Esophagus squamous epithelium (tissue), 5 donors: ENCODE measurements at regions not wholly inside any gene's neighbourhood (a gene's known extent, or its start where the extent isn't known, plus 50 kb on each side); places are given as distances from the start of the nearest gene placed in this dataset.

Experiments
- DNase-seq: peaks from one replicate; lab custom pipeline; 2025; lab: John Stamatoyannopoulos, UW
- H3K27ac ChIP-seq, 4 donors: fragments of 200-600 bp; sonication (generic); one replicate each; pipeline ENCODE4 v1.5.1; 2016 to 2019; ENCODE audit warnings: mild to moderate bottlenecking in 1 of 4
- H3K27me3 ChIP-seq, 4 donors: fragments of 200-600 bp; sonication (generic); 1 replicate in 3 of 4; 2 replicates in 1 of 4; pipeline versions ENCODE4 v1.5.1 to v1.6.0; 2017 to 2021; ENCODE audit warnings: antibody characterized with exemption in 1 of 4
- H3K36me3 ChIP-seq, 3 donors: fragments of 200-600 bp; sonication (generic); one replicate each; pipeline ENCODE4 v1.5.1; 2016 to 2019
- H3K4me1 ChIP-seq, 3 donors: fragments of 200-600 bp; sonication (generic); one replicate each; pipeline ENCODE4 v1.5.1; 2017 to 2019
- H3K4me3 ChIP-seq, 4 donors: fragments of 200-600 bp; sonication (generic); 1 replicate in 3 of 4; 2 replicates in 1 of 4; pipeline ENCODE4 v1.5.1; 2016 to 2019; ENCODE audit warnings: mild to moderate bottlenecking in 2 of 4, moderate library complexity in 1 of 4
- H3K9me3 ChIP-seq, 3 donors: fragments of 200-600 bp; sonication (generic); one replicate each; pipeline ENCODE4 v1.5.1; 2016 to 2019
- POLR2A ChIP-seq, 4 donors: fragments of 450-650 bp; IDR thresholded peaks; one replicate each; pipeline ENCODE4 v1.6.1; 2017; ENCODE audit warnings: antibody characterized with exemption in 4 of 4, mild to moderate bottlenecking in 4 of 4, moderate library complexity in 3 of 4
- WGBS, 2 donors: methylation state at CpG; one replicate each; pipeline ENCODE4 v1.1.5; 2018; 5-methylcytosine and 5-hydroxymethylcytosine counted together
- intact Hi-C: fragments of 100-400 bp; cut with DNase I; formaldehyde crosslinking; loops from one replicate; pipeline ENCODE4 v1.15.0; 2022
- TF ChIP-seq, protein P1 (sequence below), 6 experiments: fragments of 450-650 bp in 4 of 6; fragments of 200-600 bp in 2 of 6; sonication (generic) in 2 of 6; IDR thresholded peaks; one replicate each; pipeline ENCODE4 v1.5.1; 2016 to 2019; ENCODE audit warnings: antibody characterized with exemption in 6 of 6, mild to moderate bottlenecking in 4 of 6, moderate library complexity in 4 of 6
- donor health status: DM: yes; HTN: yes; CAD: no.

DNA sequence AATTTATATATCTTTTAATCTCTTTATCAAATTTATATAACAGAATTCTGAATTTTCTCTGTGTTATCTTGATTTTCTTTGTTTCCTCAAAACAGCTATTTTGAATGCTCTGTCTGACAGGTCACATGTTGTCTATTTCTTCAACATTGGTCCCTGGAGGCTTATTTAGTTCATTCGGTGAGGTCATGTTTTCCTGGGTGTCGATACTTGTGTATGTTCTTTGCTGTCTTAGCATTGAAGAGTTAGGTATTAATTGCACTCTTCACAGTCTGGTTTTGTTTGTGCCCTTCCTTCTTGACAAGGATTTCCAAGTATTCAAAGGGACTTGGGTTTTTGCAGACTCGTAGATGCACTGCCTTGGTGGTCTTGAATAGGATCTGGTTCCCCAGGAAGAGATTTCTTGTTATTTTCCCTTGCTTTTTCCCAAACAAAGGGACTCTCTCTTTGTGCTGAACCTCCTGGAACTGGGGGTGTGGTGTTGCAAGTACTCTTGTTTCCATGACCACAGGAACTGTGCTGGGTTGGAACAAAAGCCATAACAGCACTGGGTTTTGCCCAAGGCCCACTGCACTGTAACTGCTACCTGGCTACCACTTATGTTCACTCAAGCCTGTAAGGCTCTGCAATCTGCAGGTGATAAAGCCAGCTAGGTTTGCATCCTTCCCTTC, 1483.0 kb downstream of the CDH8 start:
- Histone ChIP-seq H3K27ac (no peak overlapping the region), H3K4me3 (no peak overlapping the region), H3K4me1 (no peaks in the 10 kb centered on the region), H3K9me3 (peaks cover 0 to 8% (median 0%) of the 10 kb centered on the region in 3 donors), H3K36me3 (no peaks in the 10 kb centered on the region), H3K27me3 (no peaks in the 10 kb centered on the region)
- DNase-seq = no peak
- intact Hi-C loops = no loop called here
- 53 to 57% methylated on average over 3 of the region's 3 CpGs for WGBS, 2 donors
- TF ChIP-seq POLR2A (IDR thresholded peaks at IDR 0.05) = no peak
- TF ChIP-seq, protein P1, sequence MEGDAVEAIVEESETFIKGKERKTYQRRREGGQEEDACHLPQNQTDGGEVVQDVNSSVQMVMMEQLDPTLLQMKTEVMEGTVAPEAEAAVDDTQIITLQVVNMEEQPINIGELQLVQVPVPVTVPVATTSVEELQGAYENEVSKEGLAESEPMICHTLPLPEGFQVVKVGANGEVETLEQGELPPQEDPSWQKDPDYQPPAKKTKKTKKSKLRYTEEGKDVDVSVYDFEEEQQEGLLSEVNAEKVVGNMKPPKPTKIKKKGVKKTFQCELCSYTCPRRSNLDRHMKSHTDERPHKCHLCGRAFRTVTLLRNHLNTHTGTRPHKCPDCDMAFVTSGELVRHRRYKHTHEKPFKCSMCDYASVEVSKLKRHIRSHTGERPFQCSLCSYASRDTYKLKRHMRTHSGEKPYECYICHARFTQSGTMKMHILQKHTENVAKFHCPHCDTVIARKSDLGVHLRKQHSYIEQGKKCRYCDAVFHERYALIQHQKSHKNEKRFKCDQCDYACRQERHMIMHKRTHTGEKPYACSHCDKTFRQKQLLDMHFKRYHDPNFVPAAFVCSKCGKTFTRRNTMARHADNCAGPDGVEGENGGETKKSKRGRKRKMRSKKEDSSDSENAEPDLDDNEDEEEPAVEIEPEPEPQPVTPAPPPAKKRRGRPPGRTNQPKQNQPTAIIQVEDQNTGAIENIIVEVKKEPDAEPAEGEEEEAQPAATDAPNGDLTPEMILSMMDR (IDR thresholded peaks at IDR 0.05) = no peak

DNA sequence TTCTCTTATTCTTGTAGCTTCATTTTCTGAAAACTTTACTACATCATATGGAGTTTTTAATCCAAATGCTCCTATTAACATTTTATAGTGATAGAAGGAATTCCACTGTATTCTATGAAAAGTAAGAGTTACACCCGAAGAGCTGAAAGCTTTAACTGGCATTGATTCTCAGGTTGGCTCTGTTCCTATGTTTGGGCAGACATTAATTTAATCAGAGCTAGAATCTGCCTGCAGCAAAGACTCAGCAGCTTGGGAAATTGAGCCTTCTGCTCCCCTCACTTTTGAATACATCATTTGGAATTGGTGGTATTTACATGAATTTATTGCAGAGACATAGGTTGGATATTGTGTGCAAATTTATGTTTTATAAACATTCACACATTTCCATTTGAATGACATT, 1494.7 kb downstream of the CDH8 start:
- Histone ChIP-seq H3K27ac (no peak overlapping the region), H3K4me3 (no peak overlapping the region), H3K4me1 (no peaks in the 10 kb centered on the region), H3K36me3 (no peaks in the 10 kb centered on the region), H3K27me3 (no peaks in the 10 kb centered on the region), H3K9me3 (no peaks in the 10 kb centered on the region)
- no peak for DNase-seq
- 35 to 38% methylated on average over 1 of the region's 1 CpG for WGBS, 2 donors
- intact Hi-C loops = no loop called here
- TF ChIP-seq POLR2A (IDR thresholded peaks at IDR 0.05) = no peak
- TF ChIP-seq, protein P1 (IDR thresholded peaks at IDR 0.05) = no peak

DNA sequence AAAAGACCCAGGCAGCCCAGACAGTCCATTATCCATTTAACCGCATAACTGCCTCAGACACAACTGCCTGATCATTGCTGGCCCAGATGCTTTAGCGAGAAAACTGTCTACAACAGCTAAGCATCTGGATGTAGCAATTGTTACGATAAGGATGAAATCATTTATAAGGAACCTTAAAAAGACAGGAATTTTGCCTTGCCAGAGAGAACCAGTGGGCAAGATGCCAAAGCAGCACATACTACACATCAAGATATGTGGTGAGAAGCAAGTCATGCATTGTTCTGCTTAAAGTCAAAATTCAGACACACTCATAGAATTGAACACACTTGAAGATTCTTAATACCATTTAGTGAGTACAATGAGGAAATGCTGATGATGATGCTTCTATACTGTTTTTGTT, 1525.3 kb downstream of the CDH8 start:
- 84 to 86% methylated on average over 3 of the region's 3 CpGs for WGBS, 2 donors
- intact Hi-C loops = no loop called here
- H3K9me3 ChIP-seq = no peaks in the 10 kb centered on the region
- no peaks in the 10 kb centered on the region for H3K36me3 ChIP-seq
- H3K27me3 ChIP-seq = no peaks in the 10 kb centered on the region
- no peak for TF ChIP-seq POLR2A (IDR thresholded peaks at IDR 0.05)
- TF ChIP-seq, protein P1 (IDR thresholded peaks at IDR 0.05) = no peak
- H3K4me1 ChIP-seq = no peaks in the 10 kb centered on the region
- no peak overlapping the region for H3K4me3 ChIP-seq
- no peak for DNase-seq
- no peak overlapping the region for H3K27ac ChIP-seq

DNA sequence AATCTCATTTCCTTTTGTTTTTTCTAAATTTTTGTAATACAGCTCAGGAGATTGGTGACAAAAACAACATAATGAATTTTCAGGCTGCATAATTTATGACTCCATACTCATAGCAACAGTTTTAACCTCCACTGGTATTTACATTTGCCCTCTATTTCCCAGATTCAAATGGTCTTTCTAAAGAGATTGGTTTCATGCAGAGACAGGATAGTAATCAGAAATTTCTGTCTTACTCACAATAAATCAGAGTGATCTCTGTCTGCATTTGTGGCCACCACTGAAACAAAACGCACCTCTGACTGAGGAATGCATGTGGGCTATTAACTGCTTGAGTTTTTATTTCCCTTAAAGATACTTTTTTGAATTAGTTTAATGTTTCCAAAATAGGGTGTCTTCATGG, 1526.0 kb downstream of the CDH8 start:
- intact Hi-C loops = no loop called here
- H3K4me1 ChIP-seq = no peaks in the 10 kb centered on the region
- DNase-seq = no peak
- no peak overlapping the region for H3K4me3 ChIP-seq
- H3K9me3 ChIP-seq = no peaks in the 10 kb centered on the region
- TF ChIP-seq, protein P1 (IDR thresholded peaks at IDR 0.05) = no peak
- TF ChIP-seq POLR2A (IDR thresholded peaks at IDR 0.05) = no peak
- H3K27me3 ChIP-seq = no peaks in the 10 kb centered on the region
- no peak overlapping the region for H3K27ac ChIP-seq
- 65 to 72% methylated on average over 1 of the region's 1 CpG for WGBS, 2 donors
- no peaks in the 10 kb centered on the region for H3K36me3 ChIP-seq

DNA sequence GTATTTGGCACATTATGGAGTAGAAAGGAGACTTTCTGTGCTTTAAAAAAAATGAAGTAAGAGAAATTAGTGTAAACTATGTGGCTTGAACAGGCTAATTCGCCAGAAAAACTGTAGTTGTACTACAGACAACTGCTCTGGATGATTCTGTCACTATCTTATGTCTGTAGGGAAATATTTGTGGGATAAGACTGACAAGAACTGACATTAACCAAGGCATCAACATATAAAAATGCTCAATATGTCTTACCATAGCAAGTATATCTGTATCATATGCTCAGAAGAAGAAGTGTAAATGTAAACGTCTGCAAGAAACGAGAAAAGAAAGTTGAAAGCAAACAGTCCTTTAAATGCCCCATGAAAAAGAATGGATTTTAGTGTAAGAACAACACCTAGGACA, 1545.0 kb downstream of the CDH8 start:
- WGBS, 2 donors = 42 to 55% methylated on average over 3 of the region's 3 CpGs
- TF ChIP-seq, protein P1 (IDR thresholded peaks at IDR 0.05) = no peak
- no peak for TF ChIP-seq POLR2A (IDR thresholded peaks at IDR 0.05)
- intact Hi-C loops = no loop called here

More for the DNA sequence above, 1545.0 kb downstream of the CDH8 start:
- DNase-seq = no peak
- H3K36me3 ChIP-seq = no peaks in the 10 kb centered on the region
- H3K4me3 ChIP-seq = no peak overlapping the region
- no peak overlapping the region for H3K27ac ChIP-seq
- H3K4me1 ChIP-seq = no peaks in the 10 kb centered on the region
- no peaks in the 10 kb centered on the region for H3K27me3 ChIP-seq
- no peaks in the 10 kb centered on the region for H3K9me3 ChIP-seq
